Natural killer cell treated with Interleukin-12 subunit alpha and Interleukin-12 subunit beta and Interleukin-15 and Interleukin-18, amount 100 ng/mL, for 72 hours (primary cell): ENCODE measurements at regions not wholly inside any gene's neighbourhood (a gene's known extent, or its start where the extent isn't known, plus 50 kb on each side); places are given as distances from the start of the nearest gene placed in this dataset.
"Not testable (repeated sequence)": the region's sequence is repeated elsewhere in the genome, so short reads cannot be mapped to it uniquely, and the experiment has no call there.

Experiments used
- ATAC-seq, 2 donors: fragments of 150-1000 bp; cut with Tn5 transposase in 1 of 2; sonication (Bioruptor Pico), chemical (Tn5 transposase) in 1 of 2; 2 replicates each; pipeline ENCODE4 v1.10.0; 2021
- DNase-seq: peaks from one replicate; pipeline ENCODE4 v3.0.0; 2022; ENCODE audit warnings: low spot score
- H3K27ac Mint-ChIP-seq, 2 donors: 1 replicate in 1 of 2; 2 replicates in 1 of 2; pipeline ENCODE4 v1.8.0; 2022; ENCODE audit warnings: mixed read lengths in 2 of 2, mild to moderate bottlenecking in 1 of 2, moderate library complexity in 1 of 2
- H3K27me3 Mint-ChIP-seq, 2 donors: 1 replicate in 1 of 2; 2 replicates in 1 of 2; pipeline ENCODE4 v1.8.0; 2022; ENCODE audit warnings: mixed read lengths in 2 of 2
- H3K36me3 Mint-ChIP-seq: one replicate; pipeline ENCODE4 v1.8.0; 2022; ENCODE audit warnings: mixed read lengths
- H3K4me1 Mint-ChIP-seq, 2 donors: 1 replicate in 1 of 2; 2 replicates in 1 of 2; pipeline ENCODE4 v1.8.0; 2022; ENCODE audit warnings: low read depth in 2 of 2, mixed read lengths in 2 of 2, mild to moderate bottlenecking in 1 of 2
- H3K4me3 Mint-ChIP-seq: one replicate; pipeline ENCODE4 v1.8.0; 2022; ENCODE audit warnings: mixed read lengths
- H3K9me3 Mint-ChIP-seq: 2 replicates; pipeline ENCODE4 v1.8.0; 2022; ENCODE audit warnings: mixed read lengths

DNA sequence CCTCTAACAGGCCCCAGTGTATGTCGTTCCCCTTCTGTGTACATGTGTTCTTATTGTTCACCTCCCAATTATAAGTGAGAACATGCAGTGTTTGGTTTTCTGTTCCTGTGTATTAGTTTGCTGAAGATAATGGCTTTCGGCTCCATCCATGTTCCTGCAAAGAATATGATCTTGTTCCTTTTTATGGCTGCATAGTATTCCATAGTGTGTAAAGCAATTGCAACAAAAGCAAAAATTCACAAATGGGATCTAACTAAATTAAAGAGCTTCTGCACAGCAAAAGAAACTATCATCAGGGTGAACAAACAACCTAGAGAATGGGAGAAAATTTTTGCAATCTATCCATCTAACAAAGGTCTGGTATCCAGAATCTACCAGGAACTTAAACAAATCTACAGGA, 102.2 kb upstream of the ZNF92 start:
- H3K4me3 Mint-ChIP-seq, H3K4me1 Mint-ChIP-seq, H3K36me3 Mint-ChIP-seq, H3K27ac Mint-ChIP-seq, ATAC-seq, H3K9me3 Mint-ChIP-seq, DNase-seq: not testable (repeated sequence)
- peaks cover 33 to 36% of the 10 kb centered on the region in 2 donors for H3K27me3 Mint-ChIP-seq

DNA sequence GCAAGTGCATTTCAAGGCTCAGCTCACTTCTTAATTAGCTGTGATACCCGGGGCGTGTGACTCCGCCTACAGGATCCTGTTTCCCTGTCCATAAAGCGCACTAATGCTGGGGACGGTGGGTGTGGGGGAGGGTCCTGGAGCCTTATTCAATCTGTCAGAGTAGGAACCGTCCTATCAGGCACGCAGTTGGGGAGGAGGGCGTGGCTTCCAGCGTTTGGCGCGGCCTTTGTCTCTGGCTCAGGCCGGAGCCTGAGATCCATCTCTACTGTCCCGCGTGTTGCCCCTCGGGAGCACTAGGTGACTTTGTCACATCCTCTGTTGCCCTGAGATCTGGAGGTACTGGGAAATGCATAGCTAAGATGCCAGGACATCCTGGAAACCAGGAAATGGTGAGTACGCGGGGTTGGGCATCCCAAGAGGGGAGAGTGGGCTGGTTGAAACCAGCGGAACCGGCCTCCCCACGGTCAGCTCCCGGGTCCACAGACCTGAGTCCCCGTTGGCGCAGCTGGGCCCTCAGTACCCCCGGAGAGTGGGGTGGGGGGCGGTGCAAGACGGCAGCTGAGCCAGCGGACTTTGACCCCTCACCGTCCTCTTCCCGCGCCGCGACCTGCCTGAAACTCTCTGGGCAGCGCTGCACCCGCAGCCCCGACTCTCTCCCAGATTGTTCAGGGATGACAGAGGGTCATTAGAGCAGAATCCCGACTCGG, 104.4 kb upstream of the ZNF92 start:
- Mint-ChIP-seq H3K4me1 (peaks cover 0 to 2% of the 10 kb centered on the region in 2 donors), H3K9me3 (no peaks in the 10 kb centered on the region), H3K4me3 (peak overlapping the region; percentile 81), H3K27me3 (peaks cover 28 to 36% of the 10 kb centered on the region in 2 donors), H3K36me3 (no peaks in the 10 kb centered on the region), H3K27ac (no peak overlapping the region)
- ATAC-seq: peak; percentile 68 to 94
- no peak for DNase-seq

DNA sequence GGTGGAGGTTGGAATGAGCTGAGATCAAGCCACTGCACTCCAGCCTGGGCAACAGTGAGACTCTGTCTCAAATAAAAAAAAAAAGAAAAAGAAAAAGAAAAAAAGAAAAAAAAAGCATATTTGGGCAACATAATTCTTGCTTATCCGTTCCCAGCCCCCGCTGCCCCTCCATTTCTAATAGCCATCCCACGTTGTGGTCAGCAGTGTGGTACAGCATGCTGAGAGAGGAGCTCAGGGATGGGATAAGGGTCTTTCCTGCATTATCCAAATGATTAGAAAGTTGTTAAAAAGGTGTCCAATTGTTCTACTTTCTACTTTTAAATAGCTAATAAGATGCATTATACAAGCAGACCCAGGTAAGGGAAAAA, 104.9 kb upstream of the ZNF92 start:
- H3K4me3 Mint-ChIP-seq: peak overlapping the region; percentile 81
- no peaks in the 10 kb centered on the region for H3K9me3 Mint-ChIP-seq
- DNase-seq (no peak), ATAC-seq (no peak)
- peaks cover 0 to 2% of the 10 kb centered on the region in 2 donors for H3K4me1 Mint-ChIP-seq
- peaks cover 26 to 32% of the 10 kb centered on the region in 2 donors for H3K27me3 Mint-ChIP-seq
- no peak overlapping the region for H3K27ac Mint-ChIP-seq
- no peaks in the 10 kb centered on the region for H3K36me3 Mint-ChIP-seq

DNA sequence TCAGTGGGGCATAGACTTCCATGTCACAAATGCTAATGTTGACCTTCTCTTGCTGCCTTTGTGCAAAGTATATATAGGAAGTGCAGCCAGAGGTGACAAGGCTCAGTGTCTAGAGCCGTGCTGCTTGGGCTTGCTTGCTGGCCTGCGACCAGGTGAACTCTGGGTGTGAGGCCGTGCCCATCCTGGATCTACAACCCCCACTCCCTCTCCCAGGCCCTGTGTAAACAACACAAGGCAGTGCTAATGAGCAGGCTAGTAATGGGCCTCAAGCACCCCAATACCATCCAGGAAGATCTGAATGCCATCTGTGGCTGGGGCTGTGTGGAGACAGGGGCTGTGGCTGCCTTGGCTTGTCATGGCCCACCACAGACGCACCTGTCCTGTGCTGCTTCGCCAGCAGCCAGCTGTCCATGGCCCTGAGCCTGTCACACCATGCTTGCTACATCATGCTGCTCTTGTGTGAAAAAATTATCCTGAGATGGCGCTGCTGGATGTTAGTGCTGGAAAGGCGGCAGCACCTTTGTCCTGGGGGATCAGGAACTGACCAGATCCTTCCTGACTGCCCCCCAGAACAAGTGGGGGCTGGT, 107.6 kb upstream of the ZNF92 start:
- Mint-ChIP-seq H3K9me3 (no peaks in the 10 kb centered on the region), H3K36me3 (no peaks in the 10 kb centered on the region), H3K27ac (no peak overlapping the region), H3K4me1 (peaks cover 0 to 2% of the 10 kb centered on the region in 2 donors), H3K27me3 (peaks cover 9 to 17% of the 10 kb centered on the region in 2 donors), H3K4me3 (no peak overlapping the region)
- DNase-seq: no peak
- no peak for ATAC-seq

DNA sequence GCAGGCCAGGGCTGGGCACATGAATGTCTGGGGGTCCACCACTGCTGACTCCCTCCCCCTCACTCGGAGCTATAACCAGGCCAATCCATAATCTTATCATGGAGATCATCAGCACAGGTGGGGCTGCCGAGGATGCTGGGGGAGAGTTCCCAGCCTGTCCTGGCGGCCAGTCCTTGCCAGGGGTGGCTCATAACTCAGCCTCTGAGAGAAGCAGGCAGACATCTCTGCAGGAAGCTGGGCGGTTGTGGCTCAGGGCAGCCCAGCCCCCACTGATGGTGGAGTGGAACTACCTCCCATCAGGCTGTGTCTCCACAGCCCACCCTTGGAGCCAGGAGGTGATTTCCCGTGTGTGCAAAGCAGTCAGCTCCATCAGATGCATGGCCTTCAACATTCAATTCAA, 109.4 kb upstream of the ZNF92 start:
- Mint-ChIP-seq H3K36me3 (no peaks in the 10 kb centered on the region), H3K4me3 (no peak overlapping the region), H3K9me3 (no peaks in the 10 kb centered on the region), H3K4me1 (peaks cover 0 to 2% of the 10 kb centered on the region in 2 donors), H3K27me3 (peaks cover 0 to 11% of the 10 kb centered on the region in 2 donors), H3K27ac (no peak overlapping the region)
- ATAC-seq (no peak), DNase-seq (no peak)

DNA sequence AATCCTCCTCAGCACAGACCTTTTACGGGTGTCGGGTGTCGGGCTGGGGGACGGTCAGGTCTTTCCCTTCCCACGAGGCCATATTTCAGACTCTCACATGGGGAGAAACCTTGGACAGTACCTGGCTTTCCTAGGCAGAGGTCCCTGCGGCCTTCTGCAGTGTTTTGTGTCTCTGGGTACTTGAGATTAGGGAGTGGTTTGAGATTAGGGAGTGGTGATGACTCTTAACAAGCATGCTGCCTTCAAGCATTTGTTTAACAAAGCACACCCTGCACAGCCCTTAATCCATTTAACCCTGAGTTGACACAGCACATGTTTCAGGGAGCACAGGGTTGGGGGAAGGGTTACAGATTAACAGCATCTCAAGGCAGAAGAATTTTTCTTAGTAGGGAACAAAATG, 113.0 kb upstream of the ZNF92 start:
- not testable (repeated sequence) for H3K9me3 Mint-ChIP-seq, H3K27me3 Mint-ChIP-seq, H3K4me1 Mint-ChIP-seq, DNase-seq, ATAC-seq, H3K27ac Mint-ChIP-seq, H3K4me3 Mint-ChIP-seq, H3K36me3 Mint-ChIP-seq

DNA sequence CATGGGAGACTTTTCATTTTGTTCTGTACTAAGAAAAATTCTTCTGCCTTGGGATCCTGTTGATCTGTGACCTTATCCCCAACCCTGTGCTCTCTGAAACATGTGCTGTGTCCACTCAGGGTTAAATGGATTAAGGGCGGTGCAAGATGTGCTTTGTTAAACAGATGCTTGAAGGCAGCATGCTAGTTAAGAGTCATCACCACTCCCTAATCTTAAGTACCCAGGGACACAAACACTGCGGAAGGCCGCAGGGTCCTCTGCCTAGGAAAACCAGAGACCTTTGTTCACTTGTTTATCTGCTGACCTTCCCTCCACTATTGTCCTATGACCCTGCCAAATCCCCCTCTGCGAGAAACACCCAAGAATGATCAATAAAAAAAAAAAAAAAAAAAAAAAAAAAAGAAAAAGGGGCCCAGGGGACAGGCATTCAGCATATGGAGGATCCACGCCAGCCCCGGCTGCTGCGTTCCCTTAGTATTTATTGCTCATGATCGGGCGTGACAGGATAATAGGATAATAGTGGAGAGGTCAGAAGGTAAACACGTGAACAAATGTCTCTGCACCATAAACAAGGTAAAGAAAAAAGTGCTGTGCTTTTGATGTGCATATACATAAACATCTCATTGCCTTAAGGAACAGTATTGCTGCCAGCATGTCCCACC, 113.7 kb upstream of the ZNF92 start:
- H3K9me3 Mint-ChIP-seq, H3K36me3 Mint-ChIP-seq, H3K4me1 Mint-ChIP-seq, H3K27ac Mint-ChIP-seq, H3K27me3 Mint-ChIP-seq, DNase-seq, ATAC-seq, H3K4me3 Mint-ChIP-seq: not testable (repeated sequence)

DNA sequence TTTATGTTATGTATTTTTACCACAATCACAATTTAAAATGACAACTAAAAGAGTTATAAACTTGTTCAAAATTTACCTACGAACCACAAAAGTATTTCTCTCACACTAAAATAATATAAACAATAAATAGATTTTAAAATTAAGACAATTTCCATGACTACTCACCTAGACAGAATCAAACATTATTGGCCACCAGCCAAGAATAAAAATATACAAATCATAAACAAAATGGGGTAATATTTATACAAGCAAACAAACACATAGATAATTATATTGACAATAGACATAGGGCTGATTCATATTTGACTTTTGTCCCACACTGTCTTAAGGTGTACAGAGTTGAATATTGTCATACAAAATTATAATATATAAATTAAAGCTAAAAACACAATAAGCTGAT, 119.6 kb upstream of the ZNF92 start:
- H3K9me3 Mint-ChIP-seq: no peaks in the 10 kb centered on the region
- H3K4me1 Mint-ChIP-seq: peaks cover 4 to 6% of the 10 kb centered on the region in 2 donors
- ATAC-seq (no peak), DNase-seq (no peak)
- H3K27ac Mint-ChIP-seq: no peak overlapping the region
- no peak overlapping the region for H3K4me3 Mint-ChIP-seq
- no peaks in the 10 kb centered on the region for H3K36me3 Mint-ChIP-seq
- H3K27me3 Mint-ChIP-seq: peaks cover 2 to 5% of the 10 kb centered on the region in 2 donors

DNA sequence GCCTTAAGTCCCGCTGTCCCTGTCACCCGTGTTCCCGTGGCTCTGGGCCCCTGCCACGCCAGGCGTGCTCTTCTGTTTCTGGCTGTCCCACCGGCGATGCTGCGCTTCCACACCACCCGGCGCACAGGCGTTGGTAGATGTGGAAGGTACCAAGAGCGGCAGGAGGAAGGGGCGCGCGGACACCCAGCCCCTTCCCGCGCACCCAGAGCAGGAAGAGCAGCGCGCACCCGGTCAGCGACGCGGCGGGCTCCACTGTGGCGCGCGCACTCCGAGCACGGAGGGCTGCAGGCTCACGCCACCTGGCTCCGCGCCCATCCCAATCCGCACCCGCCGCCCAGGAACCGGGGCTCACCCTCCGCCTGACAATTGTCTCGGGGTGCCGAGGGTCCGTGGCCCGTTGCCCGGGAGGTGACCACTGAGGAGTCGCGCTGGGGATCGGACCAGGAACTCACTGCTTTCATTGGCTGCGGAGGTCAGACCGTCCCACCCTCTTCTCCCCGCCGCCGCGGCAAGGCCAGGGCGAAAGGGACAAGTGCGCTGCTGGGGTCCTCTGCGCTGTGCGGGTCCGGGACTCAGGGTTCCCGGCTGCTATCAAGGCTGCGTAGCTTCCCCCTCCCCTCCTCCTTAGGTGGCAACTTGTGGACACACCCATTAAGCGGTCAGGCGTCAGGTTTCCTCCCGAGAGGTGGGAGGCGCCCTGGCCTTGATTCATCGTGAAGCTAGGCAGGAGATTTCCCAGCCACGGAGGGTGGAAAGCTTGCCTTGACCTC, 121.6 kb upstream of the ZNF92 start:
- Mint-ChIP-seq H3K4me3 (peak overlapping the region; percentile 88), H3K27ac (no peak overlapping the region), H3K36me3 (no peaks in the 10 kb centered on the region), H3K27me3 (peaks cover 2 to 5% of the 10 kb centered on the region in 2 donors), H3K4me1 (peaks cover 4 to 6% of the 10 kb centered on the region in 2 donors), H3K9me3 (no peaks in the 10 kb centered on the region)
- peak; percentile 73 for DNase-seq
- ATAC-seq: peak; percentile 88 to 91

DNA sequence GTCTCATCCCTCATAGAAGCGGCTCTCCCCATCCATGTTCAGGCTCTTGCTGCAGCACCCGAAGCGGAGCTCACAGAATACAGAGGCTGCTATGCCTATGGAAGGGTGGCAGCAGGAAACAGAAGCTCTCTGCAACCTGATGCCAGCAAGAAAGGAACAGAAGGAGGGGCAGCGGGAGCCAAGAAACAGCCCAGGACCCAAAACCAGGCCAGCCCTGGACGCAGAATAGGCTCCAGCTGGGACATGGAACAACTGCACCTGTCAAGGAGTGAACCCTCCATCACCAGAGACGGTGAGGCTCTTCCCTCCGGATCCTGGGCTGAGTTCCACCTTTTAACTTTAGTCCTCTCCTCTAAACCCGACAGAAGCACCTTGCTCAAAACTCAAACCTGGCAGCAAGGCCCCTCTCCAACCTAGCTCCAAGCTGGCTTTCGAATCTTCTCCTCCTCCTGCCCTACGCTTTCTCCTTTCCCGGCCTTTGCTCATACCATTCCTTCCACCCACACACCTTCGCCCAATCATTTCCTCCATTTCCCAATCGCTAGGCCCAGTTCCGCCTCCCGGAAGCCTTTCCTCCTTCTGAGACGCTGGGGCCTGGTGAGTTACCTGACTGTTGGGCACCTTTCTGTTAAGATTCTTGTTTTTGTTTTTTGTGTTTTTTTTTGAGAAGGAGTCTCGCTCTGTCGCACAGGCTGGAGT, 122.8 kb upstream of the ZNF92 start:
- Mint-ChIP-seq H3K4me3 (peak overlapping the region; percentile 88), H3K27me3 (peaks cover 2 to 5% of the 10 kb centered on the region in 2 donors), H3K36me3 (no peaks in the 10 kb centered on the region), H3K9me3 (no peaks in the 10 kb centered on the region), H3K27ac (no peak overlapping the region), H3K4me1 (peaks cover 4 to 6% of the 10 kb centered on the region in 2 donors)
- DNase-seq: no peak
- no peak for ATAC-seq

DNA sequence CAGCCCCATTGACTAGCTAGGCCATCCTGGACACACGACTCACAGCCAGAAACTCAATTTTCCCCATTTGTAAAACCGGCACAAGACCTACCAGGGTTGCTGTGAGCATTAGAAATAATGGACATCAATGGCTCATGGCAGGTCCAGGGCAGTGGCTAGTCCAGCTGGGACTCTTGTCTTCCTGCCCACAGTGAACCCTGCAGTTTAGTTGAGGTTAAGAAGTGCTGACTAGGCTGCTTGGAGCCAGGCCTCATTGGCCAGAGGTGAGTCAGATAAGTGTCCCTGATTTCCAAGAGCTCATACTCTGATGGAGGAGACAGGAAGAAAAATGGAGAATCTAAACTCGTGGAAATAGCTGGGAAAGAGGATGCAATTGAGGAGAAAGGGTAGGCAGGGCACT, 123.4 kb upstream of the ZNF92 start:
- DNase-seq: no peak
- Mint-ChIP-seq H3K4me3 (peak overlapping the region; percentile 32), H3K27ac (no peak overlapping the region), H3K9me3 (no peaks in the 10 kb centered on the region), H3K36me3 (no peaks in the 10 kb centered on the region), H3K27me3 (peaks cover 2 to 5% of the 10 kb centered on the region in 2 donors), H3K4me1 (peaks cover 4 to 6% of the 10 kb centered on the region in 2 donors)
- ATAC-seq: no peak

DNA sequence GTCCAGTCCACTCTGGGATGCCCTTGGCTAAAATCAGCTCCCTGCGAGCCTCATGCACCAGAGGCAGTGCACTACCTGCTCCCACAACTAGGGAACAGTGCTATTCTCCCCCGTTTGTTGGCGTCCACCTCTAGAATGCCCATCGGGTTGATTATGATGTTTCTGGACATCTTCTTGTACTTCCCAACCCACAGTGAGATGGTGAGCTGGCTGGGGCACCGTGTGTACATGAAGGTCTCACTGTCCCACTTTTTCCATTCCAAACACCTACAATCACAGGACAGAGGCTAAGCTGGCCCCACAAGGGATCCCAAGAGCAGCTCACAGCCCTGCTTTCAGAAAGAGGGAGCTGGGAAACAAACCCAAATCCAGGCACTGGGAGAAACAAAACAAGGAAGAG, 126.2 kb upstream of the ZNF92 start:
- no peak for ATAC-seq
- no peak for DNase-seq
- Mint-ChIP-seq H3K4me1 (peaks cover 4 to 6% of the 10 kb centered on the region in 2 donors), H3K27me3 (peaks cover 4 to 5% of the 10 kb centered on the region in 2 donors), H3K4me3 (no peak overlapping the region), H3K9me3 (no peaks in the 10 kb centered on the region), H3K27ac (no peak overlapping the region), H3K36me3 (no peaks in the 10 kb centered on the region)

DNA sequence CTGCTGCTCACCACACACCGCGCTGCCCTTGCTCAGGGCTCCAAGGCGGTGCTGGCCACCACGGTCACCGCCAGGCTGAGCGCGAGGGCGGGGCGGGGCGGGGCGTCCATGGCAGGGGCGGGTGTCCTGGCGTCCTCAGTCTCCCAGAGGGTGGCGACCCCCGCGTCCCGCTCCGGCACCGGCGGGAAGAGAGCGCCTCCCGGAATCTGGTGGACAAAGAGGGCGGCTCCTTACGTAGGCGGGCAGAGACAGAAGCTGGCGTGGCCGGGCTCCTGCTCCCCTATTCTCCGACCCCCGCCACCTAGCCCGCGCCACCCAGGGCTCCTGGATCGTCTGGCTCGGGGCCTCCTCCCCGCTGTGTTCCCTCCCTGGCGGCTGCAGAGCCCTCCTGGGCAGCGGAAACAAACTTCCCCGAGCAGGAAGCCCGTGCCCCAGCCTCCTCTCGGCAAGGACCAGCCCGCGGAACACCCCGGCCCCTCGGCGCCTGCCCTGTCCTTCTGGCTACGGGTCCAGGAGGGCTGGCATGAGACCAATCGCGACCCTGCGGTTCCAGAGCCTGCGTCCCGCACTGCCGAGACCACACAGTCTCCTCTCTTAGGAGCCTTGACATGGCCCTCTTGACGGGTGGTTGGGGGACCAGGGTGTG, 133.8 kb upstream of the ZNF92 start:
- no peaks in the 10 kb centered on the region for H3K36me3 Mint-ChIP-seq
- H3K4me3 Mint-ChIP-seq: peak overlapping the region; percentile 73
- H3K27me3 Mint-ChIP-seq: peaks cover 0 to 2% of the 10 kb centered on the region in 2 donors
- H3K27ac Mint-ChIP-seq: no peak overlapping the region
- H3K9me3 Mint-ChIP-seq: no peaks in the 10 kb centered on the region
- peaks cover 15 to 16% of the 10 kb centered on the region in 2 donors for H3K4me1 Mint-ChIP-seq
- DNase-seq (no peak), ATAC-seq (peak; percentile 74 to 75)
